HG03571 (cell line): ENCODE measurements at regions not wholly inside any gene's neighbourhood (a gene's known extent, or its start where the extent isn't known, plus 50 kb on each side); places are given as distances from the start of the nearest gene placed in this dataset.
A peak's percentile ranks its signal among the peaks of the same experiment; 100 is the strongest.

ENCODE experiments used
- ATAC-seq: cut with Tn5 transposase; IDR thresholded peaks from one replicate; pipeline ENCODE4 v1.9.1; 2021; ENCODE audit not compliant: unreplicated experiment

DNA sequence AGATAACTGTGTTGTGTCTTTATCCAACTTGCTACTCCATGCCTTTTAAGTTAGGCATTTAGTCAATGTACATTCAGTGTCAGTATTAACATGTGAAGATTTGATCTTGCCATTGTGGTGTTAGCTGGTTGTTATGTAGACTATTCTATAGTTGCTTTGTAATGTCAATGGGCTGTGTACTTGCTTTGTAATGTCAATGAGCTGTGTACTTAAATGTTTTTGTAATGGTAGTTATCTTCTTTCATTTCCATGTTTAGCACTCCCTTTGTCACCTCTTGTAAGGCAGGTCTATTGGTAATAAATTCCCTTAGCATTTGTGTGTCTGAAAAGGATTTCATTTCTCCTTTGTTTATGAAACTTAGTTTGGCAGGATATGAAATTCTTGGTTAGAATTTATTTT lies 53.4 kb downstream of the MC4R start:
- no peak for ATAC-seq

DNA sequence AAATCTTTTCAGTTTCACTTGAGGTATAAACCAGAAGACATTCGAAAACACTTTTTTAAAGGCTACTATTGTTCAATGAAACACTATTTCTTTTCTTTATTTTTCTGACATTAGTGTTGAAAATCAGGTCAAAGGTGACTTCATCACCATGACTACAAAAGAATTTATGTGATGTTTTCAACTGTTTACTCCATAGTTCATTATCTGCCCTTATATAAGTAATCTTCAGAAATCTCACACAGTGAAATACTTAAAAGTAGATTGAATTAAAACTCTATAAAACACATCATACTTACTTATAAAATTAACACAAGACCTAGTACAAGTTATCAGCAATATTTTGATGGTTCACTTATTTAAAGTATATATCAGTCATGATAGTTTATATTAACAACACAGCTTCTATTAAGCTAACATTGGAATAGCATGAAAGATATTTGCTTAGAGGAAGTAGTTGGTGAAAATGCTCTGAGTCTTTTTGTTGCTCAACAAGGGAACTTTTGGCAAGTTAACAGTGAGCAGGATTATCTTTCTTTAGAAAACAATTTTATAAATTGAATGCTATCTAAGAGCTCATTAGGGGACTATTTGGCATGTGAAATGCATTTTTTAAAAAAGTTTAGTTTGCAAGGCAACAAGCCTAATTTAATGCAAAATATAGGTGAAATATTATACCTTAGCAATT lies 60.8 kb downstream of the MC4R start:
- no peak for ATAC-seq

DNA sequence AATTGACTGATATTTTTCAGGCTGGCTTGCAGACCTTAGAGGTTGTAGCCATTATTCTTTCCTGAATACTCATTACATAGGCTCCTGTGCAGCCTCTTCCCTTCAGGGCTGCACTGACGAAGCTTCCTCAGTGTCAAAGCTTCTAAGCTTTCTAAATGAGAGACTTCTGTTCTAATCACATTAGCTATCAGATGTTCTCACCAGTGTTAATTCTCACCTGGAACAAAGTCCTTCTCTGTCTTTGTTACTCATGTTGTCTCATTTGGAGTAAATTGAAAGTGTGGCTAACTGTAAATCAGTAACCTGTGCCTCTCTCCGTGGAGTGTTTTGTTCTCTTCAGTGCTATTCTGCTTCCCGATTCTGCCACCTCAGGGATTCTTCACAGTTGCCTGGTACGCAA lies 76.9 kb downstream of the MC4R start:
- ATAC-seq = no peak

DNA sequence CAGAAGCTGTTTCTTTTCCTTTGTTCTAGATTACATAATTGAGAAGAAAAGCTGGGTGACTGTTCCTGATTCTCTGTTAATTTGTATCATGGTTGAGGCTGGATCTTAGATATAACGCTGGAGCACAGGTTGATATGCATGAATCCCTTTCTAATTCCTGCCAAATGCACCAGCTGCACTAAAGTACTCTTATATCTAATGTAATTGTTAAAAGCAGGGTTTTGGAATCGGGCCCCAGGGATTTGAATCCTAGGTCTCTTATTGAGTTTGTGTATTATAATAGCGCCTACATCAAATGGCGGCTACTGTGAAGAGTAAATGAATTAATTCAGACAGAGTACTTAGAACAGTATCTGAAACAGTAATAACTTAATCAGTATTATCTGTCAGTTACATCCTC lies 80.4 kb downstream of the MC4R start:
- ATAC-seq = no peak

DNA sequence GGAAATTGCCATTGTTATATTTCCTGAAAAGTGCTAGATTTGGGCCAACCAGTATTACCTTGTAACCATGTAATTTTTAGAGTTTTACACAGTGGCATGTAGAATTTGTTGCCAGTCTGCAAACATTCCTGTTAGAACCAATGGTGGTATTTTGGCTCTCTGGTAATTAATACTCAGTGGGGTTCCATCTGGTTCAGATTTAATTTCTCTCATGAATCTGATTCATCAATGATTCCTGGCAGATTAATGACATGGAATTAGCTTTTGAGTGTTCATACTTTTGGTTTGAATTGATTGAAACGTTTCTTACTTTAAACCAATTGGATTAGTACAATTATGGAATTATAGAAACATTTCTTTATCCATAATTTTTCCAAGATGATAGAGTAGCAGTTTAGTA lies 93.2 kb downstream of the MC4R start:
- ATAC-seq = no peak

DNA sequence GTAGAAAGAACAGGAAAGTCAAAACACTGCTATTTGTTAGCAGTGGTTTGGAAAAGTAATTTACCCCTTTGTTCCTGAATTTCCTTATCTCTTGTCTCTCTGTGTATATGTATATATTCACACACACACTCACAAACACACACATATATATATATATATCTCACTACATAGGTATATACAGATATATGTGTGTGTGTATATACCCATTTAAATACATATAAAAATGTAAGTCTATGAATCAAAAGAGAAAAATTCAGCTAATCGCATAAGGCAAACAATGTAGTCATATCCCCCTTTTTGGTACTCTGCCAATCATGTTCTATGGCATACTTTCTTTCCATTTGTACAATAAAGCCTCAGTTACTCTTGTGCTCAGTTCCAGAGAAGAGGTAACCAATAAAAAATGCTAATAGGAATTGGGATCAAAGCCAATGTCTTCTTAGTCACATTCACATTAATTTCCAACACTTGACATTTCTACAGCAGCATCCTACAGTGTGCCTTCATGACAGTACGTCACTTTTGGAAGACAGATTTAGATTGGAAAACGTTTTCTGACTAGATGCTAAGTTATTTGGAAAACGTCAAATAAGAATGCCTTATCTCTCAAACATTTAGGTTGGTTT lies 94.6 kb downstream of the MC4R start:
- no peak for ATAC-seq

DNA sequence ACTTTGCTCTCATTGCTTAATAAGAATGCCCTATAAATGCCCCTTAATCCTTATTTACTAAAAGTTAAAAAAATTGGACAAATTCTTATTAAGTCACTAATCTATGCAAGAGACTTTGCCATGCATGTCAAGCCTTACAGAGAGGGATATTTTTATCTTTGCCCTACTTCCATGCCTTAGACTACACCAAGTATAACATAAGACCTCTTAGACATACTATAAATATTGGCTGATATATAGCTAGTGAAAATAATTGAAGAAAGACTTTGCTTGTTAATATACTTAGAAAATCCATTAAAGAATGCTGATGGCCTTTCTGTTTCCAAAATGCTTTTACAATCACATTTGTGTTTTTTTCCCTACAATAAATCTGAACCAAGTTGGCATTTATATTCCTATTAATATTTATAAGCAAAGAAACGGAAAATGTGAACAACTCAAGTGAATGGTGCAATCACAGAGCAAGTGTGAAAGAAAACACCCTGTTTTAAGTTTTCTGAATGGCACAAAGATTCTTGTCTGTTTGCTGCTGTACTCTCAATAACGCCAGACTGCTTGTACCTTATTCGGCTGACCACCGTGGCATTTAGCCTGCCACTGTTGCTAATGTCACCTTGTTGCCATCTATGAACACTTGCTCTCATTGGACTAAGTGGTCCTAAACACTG lies 105.0 kb downstream of the MC4R start:
- no peak for ATAC-seq

DNA sequence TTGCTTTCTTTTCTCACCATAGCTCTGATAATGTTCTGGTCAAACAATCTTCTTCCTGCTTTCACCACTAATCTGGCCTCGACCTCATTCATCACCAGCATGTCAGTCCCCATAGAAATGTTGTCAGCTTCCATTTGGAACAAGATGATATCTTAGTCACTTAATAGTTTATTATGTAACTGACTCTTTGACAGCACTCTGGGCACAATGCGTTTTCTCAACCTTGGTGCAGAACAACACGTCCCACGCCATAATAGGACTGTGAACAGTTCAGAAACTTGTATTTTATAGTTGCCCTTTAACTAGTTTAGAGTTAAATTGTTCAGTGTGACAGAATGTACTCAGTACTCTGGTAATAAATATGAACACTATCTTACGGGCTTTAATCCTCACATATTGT lies 106.0 kb downstream of the MC4R start:
- no peak for ATAC-seq

DNA sequence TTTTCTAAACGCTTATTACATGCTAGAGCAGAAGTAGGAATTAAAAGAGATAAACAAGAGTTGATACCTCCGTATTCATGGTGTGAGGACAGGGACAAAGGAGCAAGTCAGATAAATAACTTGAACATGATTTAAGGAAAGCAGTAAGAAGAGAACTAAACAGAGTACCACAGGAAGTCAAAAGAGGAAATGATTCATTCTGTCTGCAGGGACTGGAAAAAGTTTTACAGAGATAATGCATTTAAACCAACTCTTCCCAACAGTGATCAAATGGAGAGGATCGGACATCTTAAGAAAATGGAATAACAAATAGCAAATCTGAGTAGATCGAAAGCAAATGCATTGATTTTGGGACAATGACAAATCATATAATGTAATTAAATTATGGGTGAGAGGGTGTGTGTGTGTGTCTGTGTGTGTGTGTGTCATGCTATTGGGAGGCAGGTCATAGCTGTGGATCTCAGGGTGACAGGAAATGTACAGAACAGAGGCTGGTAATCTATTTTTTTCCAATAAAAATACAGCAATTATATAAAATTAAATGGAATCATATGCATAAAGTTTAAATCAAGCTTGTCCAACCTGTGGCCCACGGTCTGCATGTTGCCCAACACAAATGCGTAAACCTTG lies 113.4 kb downstream of the MC4R start:
- peak; percentile 89 for ATAC-seq

DNA sequence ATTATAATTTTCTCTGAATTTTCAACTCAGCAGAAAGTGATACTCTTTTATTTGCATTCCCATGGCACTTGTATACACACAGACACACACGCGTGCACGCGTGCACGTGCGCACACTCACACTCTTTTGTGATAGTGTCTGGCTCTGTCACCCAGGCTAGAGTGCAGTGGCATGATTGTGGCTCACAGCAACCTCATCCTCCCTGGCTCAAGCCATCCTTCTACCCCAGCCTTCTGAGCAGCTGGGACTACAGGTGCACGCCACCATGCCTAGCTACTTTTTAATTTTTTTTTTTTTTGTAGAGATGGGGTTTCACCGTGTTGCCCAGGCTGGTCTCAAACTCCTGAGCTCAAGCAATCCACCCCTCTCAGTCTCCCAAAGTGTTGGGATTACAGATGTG lies 123.2 kb downstream of the MC4R start:
- no peak for ATAC-seq

DNA sequence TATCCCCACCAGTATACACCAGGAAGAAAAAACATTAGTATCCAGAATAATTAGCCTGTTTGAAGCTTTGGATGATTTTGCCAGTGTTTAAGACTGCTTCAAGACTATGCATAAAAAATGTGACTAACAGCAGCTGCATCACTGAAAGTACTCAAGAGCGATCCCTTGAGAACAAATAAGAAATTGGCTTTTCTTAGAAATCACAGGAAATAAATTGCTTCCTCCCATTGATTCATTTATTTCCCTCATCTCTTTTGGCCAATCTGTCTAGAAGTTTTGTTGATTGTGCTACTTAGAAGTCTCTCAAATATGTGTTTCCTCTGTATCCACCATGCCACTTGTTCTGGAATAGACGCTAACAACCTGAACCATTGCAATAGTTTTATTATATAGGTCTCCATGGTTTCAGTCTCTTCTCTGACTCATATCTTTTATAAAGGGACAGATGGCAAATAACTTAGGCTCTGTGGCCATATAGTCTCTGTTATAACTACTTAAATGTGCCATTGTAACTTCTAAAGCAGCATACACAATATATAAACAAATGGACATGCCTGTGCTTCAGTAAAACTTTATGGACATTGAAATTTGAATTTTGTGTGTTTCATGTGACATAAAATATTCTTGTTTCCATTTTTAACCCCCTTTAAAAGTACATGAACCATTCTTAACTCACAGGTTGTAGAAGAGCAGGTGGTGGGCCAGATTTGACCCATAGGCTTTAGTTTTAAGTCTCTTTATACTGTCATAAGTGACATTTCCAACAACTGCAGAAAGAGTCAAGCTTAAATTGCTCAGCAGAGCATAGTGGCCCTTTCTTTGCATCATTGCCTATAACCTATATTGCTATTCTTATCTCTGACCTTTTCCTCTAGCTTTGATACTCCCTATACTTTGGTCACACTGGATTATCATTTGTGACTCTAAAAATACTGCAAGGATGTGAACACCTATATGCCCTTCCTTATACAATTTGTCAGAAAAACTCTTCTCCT lies 123.9 kb downstream of the MC4R start:
- no peak for ATAC-seq

DNA sequence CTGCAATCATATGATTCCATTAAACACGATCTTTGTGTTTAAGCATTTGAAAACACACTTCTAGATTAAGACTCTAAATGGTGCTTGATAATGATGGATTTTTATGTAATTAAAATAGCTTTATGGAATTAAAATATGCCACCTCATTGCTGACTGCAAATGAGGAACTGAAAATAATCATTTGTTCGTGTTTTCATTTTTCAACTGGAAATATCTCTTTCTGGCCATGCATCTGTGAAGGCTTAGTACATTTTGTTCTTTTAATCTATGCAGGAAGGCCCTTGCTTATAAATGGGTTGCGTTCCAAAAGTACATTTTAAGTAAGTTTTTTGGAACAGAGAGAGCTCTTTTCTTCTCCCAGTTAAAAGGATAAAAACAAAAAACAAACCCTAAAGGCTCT lies 125.5 kb downstream of the MC4R start:
- ATAC-seq = peak; percentile 78

DNA sequence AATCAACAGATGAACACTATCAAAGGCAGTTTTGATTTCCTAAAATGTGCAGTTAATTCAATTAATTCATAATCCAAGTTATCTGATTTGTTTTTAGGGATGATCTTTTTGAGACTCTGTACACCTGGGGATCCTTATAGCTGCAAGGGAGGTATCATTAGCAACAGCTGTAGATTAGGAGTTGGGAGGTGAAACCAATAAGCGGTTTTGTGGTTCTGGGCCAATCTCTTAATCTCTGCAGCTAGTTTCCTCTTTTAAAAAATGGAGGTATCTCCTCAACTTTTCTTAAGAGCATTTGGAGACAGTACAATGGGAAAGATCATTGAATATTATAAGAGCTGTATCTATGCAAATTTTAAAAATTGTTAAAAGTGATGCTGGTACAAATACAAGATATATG lies 126.0 kb downstream of the MC4R start:
- ATAC-seq = peak; percentile 74

DNA sequence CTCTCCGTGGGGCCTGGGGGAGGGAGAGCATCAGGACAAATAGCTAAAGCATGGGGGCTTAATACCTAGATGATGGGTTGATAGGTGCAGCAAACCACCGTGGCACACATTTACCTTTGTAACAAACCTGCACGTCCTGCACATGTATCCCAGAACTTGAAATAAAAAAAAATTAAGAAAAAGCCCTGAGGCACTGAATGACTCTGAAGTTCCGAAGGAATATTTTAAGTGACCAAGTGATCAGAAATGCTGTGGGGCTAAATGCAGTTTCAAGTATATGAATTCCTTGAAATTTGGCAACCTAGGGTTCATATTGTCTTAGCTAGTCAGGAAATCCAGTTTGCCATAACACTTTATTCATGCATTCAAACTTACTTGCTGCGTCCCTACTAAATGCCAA lies 127.5 kb downstream of the MC4R start:
- ATAC-seq = no peak

DNA sequence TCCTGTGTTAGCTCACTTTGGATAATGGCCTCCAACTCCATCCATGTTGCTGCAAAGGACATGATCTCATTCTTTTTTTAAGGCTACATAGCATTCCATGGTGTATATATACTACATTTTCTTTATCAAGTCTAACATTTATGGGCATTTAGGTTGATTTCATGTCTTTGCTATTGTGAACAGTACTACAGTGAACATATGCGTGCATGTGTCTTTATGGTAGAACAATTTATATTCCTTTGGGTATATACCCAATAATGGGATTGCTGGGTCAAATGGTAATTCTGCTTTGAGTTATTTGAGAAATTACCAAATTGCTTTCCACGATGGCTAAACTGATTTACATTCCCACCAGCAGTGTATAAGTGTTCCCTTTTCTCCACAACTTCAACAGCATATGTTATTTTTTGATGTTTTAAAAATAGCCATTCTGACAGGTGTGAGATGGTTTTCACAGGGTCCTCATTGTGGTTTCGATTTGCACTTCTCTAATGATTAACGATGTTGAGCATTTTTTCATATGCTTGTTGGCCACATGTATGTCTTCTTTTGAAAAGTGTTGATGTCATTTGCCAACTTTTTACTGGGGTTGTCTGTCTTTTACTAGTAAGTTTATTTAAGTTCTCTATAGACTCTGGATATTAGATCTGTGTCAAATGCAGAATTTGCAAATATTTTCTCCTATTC lies 133.4 kb downstream of the MC4R start:
- ATAC-seq = peak; percentile 97

DNA sequence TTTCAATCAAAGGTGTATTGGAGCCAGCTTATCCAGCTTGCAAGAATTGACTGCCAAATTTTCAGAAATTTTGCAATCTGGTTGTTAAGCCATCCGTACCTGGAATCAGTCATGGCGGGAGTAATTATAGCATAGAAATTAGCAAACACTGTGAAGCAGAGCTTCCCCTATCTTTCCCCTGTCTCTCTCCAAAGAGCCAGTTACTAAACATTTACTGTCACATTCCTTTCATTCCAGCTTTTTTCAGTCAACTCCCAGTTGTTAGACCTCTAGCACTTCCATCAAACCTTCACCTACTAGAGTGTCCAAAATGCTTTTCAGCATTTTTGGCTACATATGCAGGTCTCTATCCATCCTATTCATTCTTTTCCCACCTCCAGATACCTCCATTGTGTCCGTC lies 137.4 kb downstream of the MC4R start:
- ATAC-seq = no peak

DNA sequence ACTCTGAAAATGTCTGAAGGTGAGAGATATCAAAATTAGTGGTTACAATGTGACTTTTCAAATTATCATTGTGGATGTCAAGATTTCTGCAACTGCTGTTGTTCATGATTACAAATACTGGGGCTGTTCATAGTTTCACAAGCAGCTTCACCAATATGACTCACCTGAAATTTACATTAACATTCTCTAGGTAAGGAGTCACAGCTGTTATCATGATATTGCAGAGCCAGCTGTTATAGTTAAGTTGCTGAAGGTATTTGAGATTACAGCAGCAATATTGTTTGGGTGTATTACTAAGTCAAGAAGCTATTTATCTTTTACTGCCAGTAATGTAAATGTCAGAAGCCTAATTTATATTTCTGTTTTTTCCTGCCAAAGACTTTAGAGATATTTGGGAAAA lies 140.0 kb downstream of the MC4R start:
- ATAC-seq = no peak

DNA sequence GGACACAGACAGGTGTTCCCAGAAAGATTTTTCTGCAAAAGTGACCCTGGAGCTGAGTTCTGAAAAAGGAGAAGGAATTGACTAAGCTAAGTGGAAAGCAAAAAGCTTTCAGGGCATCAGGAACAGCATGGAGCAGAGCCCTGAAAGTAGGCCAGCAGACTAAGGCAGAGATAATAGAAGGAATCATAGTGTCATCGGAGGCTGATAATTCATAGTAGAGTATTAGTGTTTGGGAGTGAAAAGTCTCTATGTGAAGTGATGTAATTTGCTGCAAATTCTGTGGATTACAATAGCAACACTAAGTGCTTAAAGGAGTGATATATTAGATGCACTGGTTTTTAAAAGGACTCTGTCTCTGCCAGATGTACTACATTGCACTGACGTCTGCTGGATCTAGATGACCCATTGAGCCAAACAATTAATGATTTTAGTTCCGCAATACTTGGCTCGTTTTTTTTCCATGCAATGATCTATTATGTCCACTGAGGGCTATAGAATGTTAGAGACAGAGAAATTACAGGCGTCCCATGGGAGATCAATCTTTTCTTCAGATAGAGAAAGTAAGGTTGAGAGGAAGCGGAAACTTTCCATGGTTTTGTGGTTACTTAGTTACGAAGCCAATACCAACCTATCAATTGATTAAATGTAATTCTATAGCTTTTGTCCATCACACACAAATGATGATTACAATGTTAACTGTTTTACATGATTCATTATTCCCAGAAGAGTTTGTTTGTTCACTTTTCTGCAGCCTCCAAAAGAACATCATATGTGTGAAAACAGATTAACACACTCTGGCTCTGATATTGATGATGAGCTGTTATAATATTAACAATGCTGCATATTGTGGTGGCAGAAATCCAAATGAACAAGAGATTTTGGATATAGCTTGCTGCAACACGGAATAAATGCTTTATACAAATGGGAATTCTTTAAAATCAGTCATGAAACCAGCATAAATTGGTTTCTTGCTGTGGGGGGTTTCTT lies 143.7 kb downstream of the MC4R start:
- ATAC-seq = no peak

DNA sequence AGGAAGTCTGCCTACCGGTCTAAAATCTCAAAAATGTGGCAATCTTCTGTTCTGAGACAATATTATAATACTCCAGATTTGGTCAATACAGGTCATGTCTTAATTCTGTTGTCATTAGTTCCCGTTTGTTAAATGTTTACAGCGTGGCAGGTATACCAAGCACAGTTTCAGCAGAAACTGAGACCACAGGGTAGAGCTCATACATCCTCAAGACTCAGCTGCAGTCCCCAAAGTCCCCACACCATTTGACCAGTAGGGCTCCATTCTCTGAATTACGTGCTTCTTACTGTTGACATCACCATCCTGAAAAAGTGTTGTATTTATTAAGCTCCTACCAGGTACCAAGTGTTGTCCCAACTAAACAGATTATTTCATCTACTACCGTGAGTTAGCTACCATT lies 157.1 kb downstream of the MC4R start:
- ATAC-seq = no peak
